ENCODE measurements at regions not wholly inside any gene's neighbourhood (a gene's known extent, or its start where the extent isn't known, plus 50 kb on each side); places are given as distances from the start of the nearest gene placed in this dataset.

- H3K4me3 Mint-ChIP-seq, result peak overlapping the region; percentile 72
- intact Hi-C loops (cut with micrococcal nuclease), result no loop called here
- WGBS (ENCODE audit: insufficient coverage), result 77% methylated on average over 1 of the region's 2 CpGs
Observed at GRCh38 chr16:72480911-72481310, 309.0 kb upstream of the PMFBP1 start.

GRCh38 chr16:72475688-72476087, 303.7 kb upstream of the PMFBP1 start:
- H3K9me3 ChIP-seq (ENCODE audit: control insufficient read depth, insufficient read depth, low read length), result no peaks in the 10 kb centered on the region
- no peaks in the 10 kb centered on the region for H3K4me1 ChIP-seq (ENCODE audit: control insufficient read depth, insufficient read depth, low read length)
- Mint-ChIP-seq H3K27me3 (ENCODE audit: low read depth in 2 of 2) (no peaks in the 10 kb centered on the region), H3K27ac (no peak overlapping the region), H3K36me3 (no peaks in the 10 kb centered on the region), H3K4me1 (peaks cover 15% of the 10 kb centered on the region in 2 donors), H3K4me3 (no peak overlapping the region), H3K9me3 (no peaks in the 10 kb centered on the region)
- no peak overlapping the region for H3K27ac ChIP-seq (ENCODE audit: low read length)
- intact Hi-C loops (cut with micrococcal nuclease), result no loop called here
- TF ChIP-seq CTCF (IDR thresholded peaks at IDR 0.05), result no peak
- H3K27me3 ChIP-seq (ENCODE audit: control insufficient read depth, insufficient read depth, low read length), result no peaks in the 10 kb centered on the region
- no peaks in the 10 kb centered on the region for H3K36me3 ChIP-seq (ENCODE audit: control insufficient read depth, insufficient read depth, low read length)
- DNase-seq (no peak), ATAC-seq (no peak)
- 94% methylated on average over 3 of the region's 3 CpGs for WGBS (ENCODE audit: insufficient coverage)
- no peak overlapping the region for H3K4me3 ChIP-seq (ENCODE audit: low read length)

More at GRCh38 chr16:72480911-72481310, 309.0 kb upstream of the PMFBP1 start:
- Mint-ChIP-seq H3K36me3 (no peaks in the 10 kb centered on the region), H3K27ac (peak overlapping the region; percentile 4 to 74), H3K9me3 (no peaks in the 10 kb centered on the region), H3K27me3 (ENCODE audit: low read depth in 2 of 2) (no peaks in the 10 kb centered on the region), H3K4me1 (peaks cover 31 to 32% of the 10 kb centered on the region in 2 donors)
- H3K36me3 ChIP-seq (ENCODE audit: control insufficient read depth, insufficient read depth, low read length), result no peaks in the 10 kb centered on the region
- no peak overlapping the region for H3K27ac ChIP-seq (ENCODE audit: low read length)
- no peak for ATAC-seq
- no peak overlapping the region for H3K4me3 ChIP-seq (ENCODE audit: low read length)
- peaks cover 4% of the 10 kb centered on the region for H3K4me1 ChIP-seq (ENCODE audit: control insufficient read depth, insufficient read depth, low read length)
- H3K9me3 ChIP-seq (ENCODE audit: control insufficient read depth, insufficient read depth, low read length), result no peaks in the 10 kb centered on the region
- no peak for TF ChIP-seq CTCF (IDR thresholded peaks at IDR 0.05)
- no peak for DNase-seq
- H3K27me3 ChIP-seq (ENCODE audit: control insufficient read depth, insufficient read depth, low read length), result no peaks in the 10 kb centered on the region

GRCh38 chr16:72474501-72475123, 302.7 kb upstream of the PMFBP1 start:
- no peaks in the 10 kb centered on the region for H3K27me3 Mint-ChIP-seq (ENCODE audit: low read depth in 2 of 2)
- Histone ChIP-seq H3K9me3 (ENCODE audit: control insufficient read depth, insufficient read depth, low read length) (no peaks in the 10 kb centered on the region), H3K4me1 (ENCODE audit: control insufficient read depth, insufficient read depth, low read length) (no peaks in the 10 kb centered on the region), H3K27ac (ENCODE audit: low read length) (no peak overlapping the region), H3K27me3 (ENCODE audit: control insufficient read depth, insufficient read depth, low read length) (no peaks in the 10 kb centered on the region), H3K36me3 (ENCODE audit: control insufficient read depth, insufficient read depth, low read length) (no peaks in the 10 kb centered on the region), H3K4me3 (ENCODE audit: low read length) (no peak overlapping the region)
- H3K36me3 Mint-ChIP-seq, result no peaks in the 10 kb centered on the region
- H3K27ac Mint-ChIP-seq, result no peak overlapping the region
- peaks cover 11% of the 10 kb centered on the region in 2 donors for H3K4me1 Mint-ChIP-seq
- DNase-seq (peak in 1 of 2 donors; percentile 5), ATAC-seq (no peak)
- no CpG with 5 or more reads among the region's 2 CpGs for WGBS (ENCODE audit: insufficient coverage)
- no peaks in the 10 kb centered on the region for H3K9me3 Mint-ChIP-seq
- no peak overlapping the region for H3K4me3 Mint-ChIP-seq
- intact Hi-C loops (cut with micrococcal nuclease), result no loop called here
- no peak for TF ChIP-seq CTCF (IDR thresholded peaks at IDR 0.05)

GRCh38 chr16:72473631-72474030, 301.7 kb upstream of the PMFBP1 start:
- peaks cover 11% of the 10 kb centered on the region in 2 donors for H3K4me1 Mint-ChIP-seq
- no peaks in the 10 kb centered on the region for H3K9me3 ChIP-seq (ENCODE audit: control insufficient read depth, insufficient read depth, low read length)
- intact Hi-C loops (cut with micrococcal nuclease), result no loop called here
- no peaks in the 10 kb centered on the region for H3K27me3 Mint-ChIP-seq (ENCODE audit: low read depth in 2 of 2)
- ATAC-seq (no peak), DNase-seq (no peak)
- no peaks in the 10 kb centered on the region for H3K36me3 ChIP-seq (ENCODE audit: control insufficient read depth, insufficient read depth, low read length)
- H3K36me3 Mint-ChIP-seq, result no peaks in the 10 kb centered on the region
- WGBS (ENCODE audit: insufficient coverage), result no CpG with 5 or more reads among the region's 1 CpG
- H3K9me3 Mint-ChIP-seq, result no peaks in the 10 kb centered on the region
- H3K4me3 ChIP-seq (ENCODE audit: low read length), result no peak overlapping the region
- H3K27me3 ChIP-seq (ENCODE audit: control insufficient read depth, insufficient read depth, low read length), result no peaks in the 10 kb centered on the region
- H3K27ac Mint-ChIP-seq, result no peak overlapping the region
- no peak for TF ChIP-seq CTCF (IDR thresholded peaks at IDR 0.05)
- no peaks in the 10 kb centered on the region for H3K4me1 ChIP-seq (ENCODE audit: control insufficient read depth, insufficient read depth, low read length)
- no peak overlapping the region for H3K4me3 Mint-ChIP-seq
- H3K27ac ChIP-seq (ENCODE audit: low read length), result no peak overlapping the region
